Panc1 (cell line): ENCODE measurements at regions not wholly inside any gene's neighbourhood (a gene's known extent, or its start where the extent isn't known, plus 50 kb on each side); places are given as distances from the start of the nearest gene placed in this dataset.

Experiments
- ATAC-seq: fragments of 200-7000 bp; cut with Tn5 transposase; 2 replicates; pipeline ENCODE4 v1.9.1; 2020; ENCODE audit warnings: mild to moderate bottlenecking, moderate library complexity
- BruUV-seq: library from RNA; stranded (reverse); fragments of 400-500 nt; replicated peaks from 2 replicates; lab custom pipeline; 2021; lab: Mats Ljungman, UMichigan
- CTCF ChIA-PET: fragments of 300-600 bp; sonication (Branson Sonifier 250); formaldehyde crosslinking; loops from one replicate; lab custom pipeline; 2022; ENCODE audit warnings: antibody characterized with exemption; lab: Charles Lee
- POLR2A ChIA-PET: fragments of 300-600 bp; sonication (Branson Sonifier 250); formaldehyde crosslinking; loops from one replicate; lab custom pipeline; 2022; ENCODE audit warnings: antibody characterized with exemption; lab: Charles Lee
- DNase-seq: peaks from one replicate; pipeline ENCODE4 v3.0.0-alpha.2; 2010; ENCODE audit warnings: low read depth, low spot score
- H3K27ac ChIP-seq: 2 replicates; pipeline ENCODE4 v1.5.1; 2011; ENCODE audit warnings: mild to moderate bottlenecking, low read length, inconsistent platforms
- H3K27me3 ChIP-seq: fragments of 200-500 bp; sonication (Bioruptor generic); 2 replicates; pipeline ENCODE4 v1.6.0; 2014; ENCODE audit warnings: low read length, inconsistent platforms; ENCODE audit not compliant: control insufficient read depth, insufficient read depth
- H3K36me3 ChIP-seq: fragments of 200-500 bp; sonication (Bioruptor generic); 2 replicates; pipeline ENCODE4 v1.5.1; 2014; ENCODE audit warnings: inconsistent platforms, mild to moderate bottlenecking, low read length, moderate library complexity; ENCODE audit not compliant: control insufficient read depth, insufficient read depth
- H3K4me1 ChIP-seq: 2 replicates; pipeline ENCODE4 v1.5.1; 2011; ENCODE audit warnings: inconsistent platforms, mild to moderate bottlenecking, low read length, moderate library complexity; ENCODE audit not compliant: control insufficient read depth, insufficient read depth
- H3K4me3 ChIP-seq, 2 experiments: 2 replicates each; pipeline ENCODE4 v1.5.1; 2011 to 2012; ENCODE audit warnings: low read depth in 2 of 2, low read length in 2 of 2, mild to moderate bottlenecking in 2 of 2, inconsistent platforms in 1 of 2, moderate library complexity in 1 of 2
- H3K9me3 ChIP-seq: fragments of 200-500 bp; sonication (Bioruptor generic); 2 replicates; pipeline ENCODE4 v1.5.1; 2014; ENCODE audit warnings: low read depth, mild to moderate bottlenecking, inconsistent platforms, low read length, moderate library complexity; ENCODE audit not compliant: control insufficient read depth, insufficient read depth
- POLR2AphosphoS5 ChIP-seq: IDR thresholded peaks from 2 replicates; pipeline ENCODE4 v1.6.1; 2012; ENCODE audit warnings: mild to moderate bottlenecking, low read depth, low read length, moderate library complexity
- SIN3A ChIP-seq: IDR thresholded peaks from 2 replicates; pipeline ENCODE4 v1.6.1; 2012; ENCODE audit warnings: low read depth, mild to moderate bottlenecking, low read length, moderate library complexity, borderline replicate concordance; ENCODE audit not compliant: insufficient read depth
- TCF7L2 ChIP-seq: IDR thresholded peaks from 2 replicates; pipeline ENCODE4 v1.6.1; 2011; ENCODE audit warnings: mild to moderate bottlenecking, low read depth, low read length, inconsistent platforms
- in situ Hi-C: cut with HindIII; loops from 2 replicates; pipeline ENCODE4 v1.10.0; 2016; ENCODE audit warnings: low sequenced_read_pairs, low pct_unique_long_range_greater_than_20kb
- intact Hi-C: fragments of 100-400 bp; cut with micrococcal nuclease; formaldehyde crosslinking; loops from one replicate; pipeline ENCODE4 v1.10.0; 2022; ENCODE audit not compliant: unreplicated experiment
- TF ChIP-seq, protein P1 (sequence below), 2 experiments: IDR thresholded peaks; 2 replicates each; pipeline ENCODE4 v1.6.1; 2011 to 2012; ENCODE audit warnings: low read depth in 2 of 2, control low read depth in 1 of 2, low read length in 1 of 2, mild to moderate bottlenecking in 1 of 2, moderate library complexity in 1 of 2; ENCODE audit not compliant: insufficient read depth in 1 of 2
- TF ChIP-seq, protein P2 (sequence below): fragments of 450-650 bp; IDR thresholded peaks from 2 replicates; pipeline ENCODE4 v1.5.1; 2017; ENCODE audit warnings: mild to moderate bottlenecking

- Histone ChIP-seq H3K4me1 (no peaks in the 10 kb centered on the region), H3K36me3 (no peaks in the 10 kb centered on the region), H3K9me3 (no peaks in the 10 kb centered on the region), H3K27me3 (no peaks in the 10 kb centered on the region), H3K4me3 (no peak overlapping the region), H3K27ac (no peak overlapping the region)
- CTCF ChIA-PET: interaction anchor here (1.0 to 2.6 kb wide), 2 partner anchors 191 to 363 kb away, joined by 4 to 26 read pairs; no protein-coding TSS in a partner anchor
- intact Hi-C loops (loop anchor here (2.0 to 5.0 kb wide), 3 partner anchors 40 to 361 kb away; no protein-coding TSS in a partner anchor), in situ Hi-C loops (no loop called here)
- TF ChIP-seq SIN3A: no peak
- TF ChIP-seq, protein P1, sequence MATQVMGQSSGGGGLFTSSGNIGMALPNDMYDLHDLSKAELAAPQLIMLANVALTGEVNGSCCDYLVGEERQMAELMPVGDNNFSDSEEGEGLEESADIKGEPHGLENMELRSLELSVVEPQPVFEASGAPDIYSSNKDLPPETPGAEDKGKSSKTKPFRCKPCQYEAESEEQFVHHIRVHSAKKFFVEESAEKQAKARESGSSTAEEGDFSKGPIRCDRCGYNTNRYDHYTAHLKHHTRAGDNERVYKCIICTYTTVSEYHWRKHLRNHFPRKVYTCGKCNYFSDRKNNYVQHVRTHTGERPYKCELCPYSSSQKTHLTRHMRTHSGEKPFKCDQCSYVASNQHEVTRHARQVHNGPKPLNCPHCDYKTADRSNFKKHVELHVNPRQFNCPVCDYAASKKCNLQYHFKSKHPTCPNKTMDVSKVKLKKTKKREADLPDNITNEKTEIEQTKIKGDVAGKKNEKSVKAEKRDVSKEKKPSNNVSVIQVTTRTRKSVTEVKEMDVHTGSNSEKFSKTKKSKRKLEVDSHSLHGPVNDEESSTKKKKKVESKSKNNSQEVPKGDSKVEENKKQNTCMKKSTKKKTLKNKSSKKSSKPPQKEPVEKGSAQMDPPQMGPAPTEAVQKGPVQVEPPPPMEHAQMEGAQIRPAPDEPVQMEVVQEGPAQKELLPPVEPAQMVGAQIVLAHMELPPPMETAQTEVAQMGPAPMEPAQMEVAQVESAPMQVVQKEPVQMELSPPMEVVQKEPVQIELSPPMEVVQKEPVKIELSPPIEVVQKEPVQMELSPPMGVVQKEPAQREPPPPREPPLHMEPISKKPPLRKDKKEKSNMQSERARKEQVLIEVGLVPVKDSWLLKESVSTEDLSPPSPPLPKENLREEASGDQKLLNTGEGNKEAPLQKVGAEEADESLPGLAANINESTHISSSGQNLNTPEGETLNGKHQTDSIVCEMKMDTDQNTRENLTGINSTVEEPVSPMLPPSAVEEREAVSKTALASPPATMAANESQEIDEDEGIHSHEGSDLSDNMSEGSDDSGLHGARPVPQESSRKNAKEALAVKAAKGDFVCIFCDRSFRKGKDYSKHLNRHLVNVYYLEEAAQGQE (IDR thresholded peaks at IDR 0.05; ENCODE audit: insufficient read depth in 1 of 2, low read depth in 2 of 2, low read length in 1 of 2): no peak
- TF ChIP-seq, protein P2, sequence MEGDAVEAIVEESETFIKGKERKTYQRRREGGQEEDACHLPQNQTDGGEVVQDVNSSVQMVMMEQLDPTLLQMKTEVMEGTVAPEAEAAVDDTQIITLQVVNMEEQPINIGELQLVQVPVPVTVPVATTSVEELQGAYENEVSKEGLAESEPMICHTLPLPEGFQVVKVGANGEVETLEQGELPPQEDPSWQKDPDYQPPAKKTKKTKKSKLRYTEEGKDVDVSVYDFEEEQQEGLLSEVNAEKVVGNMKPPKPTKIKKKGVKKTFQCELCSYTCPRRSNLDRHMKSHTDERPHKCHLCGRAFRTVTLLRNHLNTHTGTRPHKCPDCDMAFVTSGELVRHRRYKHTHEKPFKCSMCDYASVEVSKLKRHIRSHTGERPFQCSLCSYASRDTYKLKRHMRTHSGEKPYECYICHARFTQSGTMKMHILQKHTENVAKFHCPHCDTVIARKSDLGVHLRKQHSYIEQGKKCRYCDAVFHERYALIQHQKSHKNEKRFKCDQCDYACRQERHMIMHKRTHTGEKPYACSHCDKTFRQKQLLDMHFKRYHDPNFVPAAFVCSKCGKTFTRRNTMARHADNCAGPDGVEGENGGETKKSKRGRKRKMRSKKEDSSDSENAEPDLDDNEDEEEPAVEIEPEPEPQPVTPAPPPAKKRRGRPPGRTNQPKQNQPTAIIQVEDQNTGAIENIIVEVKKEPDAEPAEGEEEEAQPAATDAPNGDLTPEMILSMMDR: no peak
- TF ChIP-seq POLR2AphosphoS5: no peak
- TF ChIP-seq TCF7L2: no peak
- ATAC-seq: no peak
- no TSS peak for BruUV-seq
- POLR2A ChIA-PET: no interaction called here
- DNase-seq: no peak
Measured at GRCh38 chr18:59821983-59822382, 77.8 kb upstream of the PMAIP1 start.

- TF ChIP-seq TCF7L2 (no peak), POLR2AphosphoS5 (no peak), SIN3A (no peak)
- TF ChIP-seq, protein P2: no peak
- TF ChIP-seq, protein P1 (IDR thresholded peaks at IDR 0.05; ENCODE audit: insufficient read depth in 1 of 2, low read depth in 2 of 2, low read length in 1 of 2): no peak
- Histone ChIP-seq H3K4me3 (no peak overlapping the region), H3K9me3 (no peaks in the 10 kb centered on the region), H3K4me1 (no peaks in the 10 kb centered on the region), H3K36me3 (no peaks in the 10 kb centered on the region), H3K27ac (no peak overlapping the region), H3K27me3 (no peaks in the 10 kb centered on the region)
- CTCF ChIA-PET: no interaction called here
- POLR2A ChIA-PET: no interaction called here
- BruUV-seq: no TSS peak
- no peak for DNase-seq
- in situ Hi-C loops: no loop called here
- ATAC-seq: no peak
- intact Hi-C loops: loop anchor here (5.0 kb wide), 2 partner anchors 38 to 183 kb away; no protein-coding TSS in a partner anchor
Measured at GRCh38 chr18:59820663-59821062, 79.1 kb upstream of the PMAIP1 start.
